Aorta (tissue), 5 donors: ENCODE measurements at regions not wholly inside any gene's neighbourhood (a gene's known extent, or its start where the extent isn't known, plus 50 kb on each side); places are given as distances from the start of the nearest gene placed in this dataset.

Experiments used
- ATAC-seq: fragments of 200-7000 bp; cut with Tn5 transposase; one replicate; pipeline ENCODE4 v1.9.1; 2022; ENCODE audit warnings: moderate library complexity; ENCODE audit not compliant: low FRiP score
- DNase-seq, 2 donors: peaks; one replicate each; pipeline ENCODE4 v3.0.0-alpha.2; 2020
- H3K27ac ChIP-seq, 2 donors: one replicate each; pipeline ENCODE4 v1.5.1; 2013; ENCODE audit warnings: low read length in 2 of 2, mild to moderate bottlenecking in 2 of 2, moderate library complexity in 2 of 2, control low read depth in 1 of 2, inconsistent platforms in 1 of 2, low read depth in 1 of 2
- H3K27me3 ChIP-seq, 2 donors: one replicate each; pipeline ENCODE4 v1.6.1; 2013; ENCODE audit warnings: control low read depth in 1 of 2, low read length in 1 of 2, mild to moderate bottlenecking in 1 of 2, moderate library complexity in 1 of 2; ENCODE audit not compliant: insufficient read depth in 2 of 2, control insufficient read depth in 1 of 2
- H3K36me3 ChIP-seq, 2 donors: one replicate each; pipeline ENCODE4 v1.6.1; 2013; ENCODE audit warnings: control low read depth in 1 of 2, low read length in 1 of 2, mild to moderate bottlenecking in 1 of 2; ENCODE audit not compliant: insufficient read depth in 2 of 2, control insufficient read depth in 1 of 2
- H3K4me1 ChIP-seq, 2 donors: one replicate each; pipeline ENCODE4 v1.6.1; 2013; ENCODE audit warnings: low read length in 2 of 2, control low read depth in 1 of 2, mild to moderate bottlenecking in 1 of 2, moderate library complexity in 1 of 2; ENCODE audit not compliant: insufficient read depth in 2 of 2, control insufficient read depth in 1 of 2
- H3K4me3 ChIP-seq, 2 donors: one replicate each; pipeline ENCODE4 v1.5.1; 2013; ENCODE audit warnings: low read length in 2 of 2, control low read depth in 1 of 2, mild to moderate bottlenecking in 1 of 2
- H3K9me3 ChIP-seq: one replicate; pipeline ENCODE4 v1.6.1; 2013; ENCODE audit warnings: mild to moderate bottlenecking, low read length; ENCODE audit not compliant: control insufficient read depth
- WGBS, 2 donors: extraction: QIAGEN DNeasy Blood & Tissue Kit; methylation state at CpG; one replicate each; pipeline ENCODE4 v1.1.7; 2013; 5-methylcytosine and 5-hydroxymethylcytosine counted together
- intact Hi-C, 2 donors: fragments of 100-400 bp; cut with DNase I; formaldehyde crosslinking; loops; one replicate each; pipeline versions ENCODE4 v1.14.2 to v1.15.0; 2022
- donor health status: healthy with polysubstance abuse.
- donor health status: Bipolar disorder and iron deficiency.
- donor health status: DM: no; HTN: no; CAD: no.
- donor health status: DM: no; HTN: no; CAD: no.
- donor health status: DM: yes; HTN: yes; CAD: no.

GRCh38 chr5:173703466-173703865, 87.0 kb upstream of the BOD1 start:
- WGBS, 2 donors = 84 to 85% methylated on average over 4 of the region's 4 CpGs
- intact Hi-C loops = no loop called here

GRCh38 chr5:173704615-173705511, 88.4 kb upstream of the BOD1 start:
- intact Hi-C loops = no loop called here
- Histone ChIP-seq H3K36me3 (no peaks in the 10 kb centered on the region), H3K4me1 (no peaks in the 10 kb centered on the region), H3K27me3 (no peaks in the 10 kb centered on the region), H3K27ac (no peak overlapping the region), H3K4me3 (no peak overlapping the region), H3K9me3 (no peaks in the 10 kb centered on the region)
- 93 to 95% methylated on average over 22 of the region's 22 CpGs for WGBS, 2 donors
- no peak for DNase-seq
- ATAC-seq = no peak

More at GRCh38 chr5:173703466-173703865, 87.0 kb upstream of the BOD1 start:
- H3K4me3 ChIP-seq = no peak overlapping the region
- no peaks in the 10 kb centered on the region for H3K9me3 ChIP-seq
- H3K4me1 ChIP-seq = no peaks in the 10 kb centered on the region
- H3K27me3 ChIP-seq = no peaks in the 10 kb centered on the region
- H3K36me3 ChIP-seq = no peaks in the 10 kb centered on the region
- H3K27ac ChIP-seq = no peak overlapping the region
- DNase-seq (no peak), ATAC-seq (no peak)

DNA sequence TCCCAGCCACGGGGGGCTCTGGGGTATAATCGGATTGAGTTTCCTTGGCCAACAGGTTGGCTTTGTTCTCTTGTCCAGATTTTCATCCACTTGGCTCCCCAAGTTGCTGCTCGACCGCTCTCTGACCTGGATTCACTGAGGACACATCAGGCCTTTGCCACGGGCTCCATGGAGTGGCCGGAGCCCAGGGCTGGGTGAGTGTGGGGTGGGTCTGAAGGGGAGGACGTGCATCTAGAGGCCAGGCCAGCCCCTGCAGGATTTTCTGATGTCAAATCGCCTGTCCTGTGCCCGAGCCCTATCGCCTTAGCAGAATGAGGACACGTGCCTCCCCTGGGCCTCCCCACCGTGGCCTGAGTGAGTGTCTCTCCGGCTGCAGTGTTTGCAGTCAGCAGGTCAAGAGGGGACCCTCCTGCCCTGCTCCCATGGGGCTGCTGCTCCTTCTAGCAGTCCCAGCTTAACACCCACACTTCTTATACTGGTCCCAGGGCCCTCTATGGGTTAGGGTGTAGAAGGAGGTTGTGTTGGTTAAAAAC, 89.1 kb upstream of the BOD1 start:
- ATAC-seq = no peak
- Histone ChIP-seq H3K27me3 (no peaks in the 10 kb centered on the region), H3K36me3 (no peaks in the 10 kb centered on the region), H3K4me1 (no peaks in the 10 kb centered on the region), H3K9me3 (no peaks in the 10 kb centered on the region), H3K4me3 (no peak overlapping the region), H3K27ac (no peak overlapping the region)
- DNase-seq = no peak
- 95 to 96% methylated on average over 13 of the region's 13 CpGs for WGBS, 2 donors
- intact Hi-C loops = no loop called here

DNA sequence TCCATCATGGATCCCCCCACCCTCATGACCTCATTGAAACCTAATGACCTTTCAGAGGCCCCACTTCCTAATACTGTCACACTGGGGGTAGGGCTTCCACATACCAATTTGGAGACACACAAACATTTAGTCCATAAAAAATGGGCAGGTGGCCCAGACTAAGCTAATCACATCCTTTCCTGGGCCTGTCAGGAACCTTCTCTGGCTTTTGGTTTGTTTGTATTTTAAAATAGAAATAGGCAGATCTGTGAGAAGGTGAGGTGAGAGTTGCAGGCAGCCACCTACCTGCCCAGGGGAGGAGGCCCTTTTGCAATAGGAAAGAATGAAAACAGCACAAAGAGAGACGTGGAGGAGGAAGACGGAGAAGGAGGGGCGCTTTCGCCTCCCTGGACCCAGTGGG, 90.2 kb upstream of the BOD1 start:
- DNase-seq (no peak), ATAC-seq (no peak)
- Histone ChIP-seq H3K4me1 (no peaks in the 10 kb centered on the region), H3K27me3 (no peaks in the 10 kb centered on the region), H3K4me3 (no peak overlapping the region), H3K9me3 (no peaks in the 10 kb centered on the region), H3K36me3 (no peaks in the 10 kb centered on the region), H3K27ac (no peak overlapping the region)
- intact Hi-C loops = no loop called here
- 84 to 92% methylated on average over 4 of the region's 4 CpGs for WGBS, 2 donors

DNA sequence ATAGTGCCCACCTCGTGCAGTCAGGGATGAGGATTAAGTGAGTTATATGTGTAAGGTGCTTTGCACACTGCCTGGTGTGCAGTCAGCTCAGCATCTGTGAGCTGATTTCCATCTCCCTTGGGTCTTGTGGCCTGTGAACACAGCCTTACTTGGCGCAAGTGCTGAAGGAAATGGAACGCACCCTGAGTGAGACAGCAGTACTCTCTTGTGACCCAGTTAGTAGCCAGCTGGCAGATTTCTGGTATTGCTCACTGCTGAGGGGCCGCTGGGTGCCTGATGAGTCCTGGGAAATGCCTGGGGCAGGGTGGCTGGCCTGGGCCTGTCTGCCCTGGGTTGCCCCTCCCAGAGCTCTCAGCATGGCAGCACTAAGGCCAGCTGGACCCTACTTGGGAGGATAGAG, 90.9 kb upstream of the BOD1 start:
- H3K36me3 ChIP-seq = no peaks in the 10 kb centered on the region
- peak; percentile 67 for ATAC-seq
- H3K27ac ChIP-seq = no peak overlapping the region
- H3K27me3 ChIP-seq = no peaks in the 10 kb centered on the region
- H3K9me3 ChIP-seq = no peaks in the 10 kb centered on the region
- intact Hi-C loops = no loop called here
- peak; percentile 83 to 84 for DNase-seq
- no peak overlapping the region for H3K4me3 ChIP-seq
- WGBS, 2 donors = 3 to 5% methylated on average over 4 of the region's 4 CpGs
- no peaks in the 10 kb centered on the region for H3K4me1 ChIP-seq

GRCh38 chr5:173709145-173709544, 92.7 kb upstream of the BOD1 start:
- Histone ChIP-seq H3K36me3 (no peaks in the 10 kb centered on the region), H3K4me3 (no peak overlapping the region), H3K4me1 (no peaks in the 10 kb centered on the region), H3K27ac (no peak overlapping the region), H3K27me3 (no peaks in the 10 kb centered on the region), H3K9me3 (no peaks in the 10 kb centered on the region)
- 89 to 93% methylated on average over 3 of the region's 3 CpGs for WGBS, 2 donors
- intact Hi-C loops = loop anchor here in 1 of 2 donors (2.0 kb wide), 1 partner anchor 178 kb away; no protein-coding TSS in a partner anchor
- ATAC-seq = no peak
- peak in 1 of 2 donors; percentile 1 for DNase-seq

- Histone ChIP-seq H3K27me3 (no peaks in the 10 kb centered on the region), H3K4me3 (no peak overlapping the region), H3K27ac (no peak overlapping the region), H3K4me1 (no peaks in the 10 kb centered on the region), H3K36me3 (no peaks in the 10 kb centered on the region), H3K9me3 (no peaks in the 10 kb centered on the region)
- DNase-seq (peak in 1 of 2 donors; percentile 51), ATAC-seq (no peak)
- 77 to 80% methylated on average over 6 of the region's 6 CpGs for WGBS, 2 donors
- intact Hi-C loops = loop anchor here in 1 of 2 donors (2.0 kb wide), 1 partner anchor 177 kb away; no protein-coding TSS in a partner anchor
Observed at GRCh38 chr5:173709761-173710160, 93.3 kb upstream of the BOD1 start.

DNA sequence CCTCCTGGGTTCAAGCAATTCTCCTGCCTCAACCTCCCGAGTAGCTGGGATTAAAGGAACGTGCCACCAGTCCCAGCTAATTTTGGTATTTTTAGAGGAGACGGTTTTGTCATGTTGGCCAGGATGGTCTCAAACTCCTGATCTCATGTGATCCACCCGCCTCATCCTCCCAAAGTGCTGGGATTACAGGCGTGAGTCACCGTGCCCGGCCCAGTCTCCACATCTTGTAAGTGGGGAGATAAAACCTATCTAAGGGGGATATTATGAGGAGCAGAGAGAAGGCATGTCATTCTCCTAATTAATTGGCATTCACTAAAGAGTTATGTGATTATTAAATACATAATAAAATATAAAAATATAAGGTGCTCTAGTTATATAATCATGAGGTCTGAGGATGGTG, 94.1 kb upstream of the BOD1 start:
- H3K36me3 ChIP-seq = no peaks in the 10 kb centered on the region
- no peaks in the 10 kb centered on the region for H3K9me3 ChIP-seq
- H3K4me3 ChIP-seq = no peak overlapping the region
- no peaks in the 10 kb centered on the region for H3K4me1 ChIP-seq
- H3K27ac ChIP-seq = no peak overlapping the region
- H3K27me3 ChIP-seq = no peaks in the 10 kb centered on the region
- DNase-seq (peak in 1 of 2 donors; percentile 3), ATAC-seq (no peak)
- 96% methylated on average over 7 of the region's 7 CpGs for WGBS, 2 donors
- intact Hi-C loops = no loop called here

- WGBS, 2 donors = 93 to 96% methylated on average over 2 of the region's 2 CpGs
- no peak overlapping the region for H3K4me3 ChIP-seq
- ATAC-seq (no peak), DNase-seq (no peak)
- H3K9me3 ChIP-seq = no peaks in the 10 kb centered on the region
- H3K27ac ChIP-seq = no peak overlapping the region
- no peaks in the 10 kb centered on the region for H3K36me3 ChIP-seq
- intact Hi-C loops = no loop called here
- no peaks in the 10 kb centered on the region for H3K27me3 ChIP-seq
- no peaks in the 10 kb centered on the region for H3K4me1 ChIP-seq
Observed at GRCh38 chr5:173711466-173711865, 95.0 kb upstream of the BOD1 start.
